AG08395 (cell line): ENCODE measurements at regions not wholly inside any gene's neighbourhood (a gene's known extent, or its start where the extent isn't known, plus 50 kb on each side); places are given as distances from the start of the nearest gene placed in this dataset.
A peak's percentile ranks its signal among the peaks of the same experiment; 100 is the strongest.

Experiments used
- DNase-seq: peaks from one replicate; pipeline ENCODE4 v3.0.0; 2012; ENCODE audit warnings: mixed read lengths, low spot score

- no peak for DNase-seq
Observed at GRCh38 chr7:36006636-36007229, 146.3 kb upstream of the EEPD1 start.

DNA sequence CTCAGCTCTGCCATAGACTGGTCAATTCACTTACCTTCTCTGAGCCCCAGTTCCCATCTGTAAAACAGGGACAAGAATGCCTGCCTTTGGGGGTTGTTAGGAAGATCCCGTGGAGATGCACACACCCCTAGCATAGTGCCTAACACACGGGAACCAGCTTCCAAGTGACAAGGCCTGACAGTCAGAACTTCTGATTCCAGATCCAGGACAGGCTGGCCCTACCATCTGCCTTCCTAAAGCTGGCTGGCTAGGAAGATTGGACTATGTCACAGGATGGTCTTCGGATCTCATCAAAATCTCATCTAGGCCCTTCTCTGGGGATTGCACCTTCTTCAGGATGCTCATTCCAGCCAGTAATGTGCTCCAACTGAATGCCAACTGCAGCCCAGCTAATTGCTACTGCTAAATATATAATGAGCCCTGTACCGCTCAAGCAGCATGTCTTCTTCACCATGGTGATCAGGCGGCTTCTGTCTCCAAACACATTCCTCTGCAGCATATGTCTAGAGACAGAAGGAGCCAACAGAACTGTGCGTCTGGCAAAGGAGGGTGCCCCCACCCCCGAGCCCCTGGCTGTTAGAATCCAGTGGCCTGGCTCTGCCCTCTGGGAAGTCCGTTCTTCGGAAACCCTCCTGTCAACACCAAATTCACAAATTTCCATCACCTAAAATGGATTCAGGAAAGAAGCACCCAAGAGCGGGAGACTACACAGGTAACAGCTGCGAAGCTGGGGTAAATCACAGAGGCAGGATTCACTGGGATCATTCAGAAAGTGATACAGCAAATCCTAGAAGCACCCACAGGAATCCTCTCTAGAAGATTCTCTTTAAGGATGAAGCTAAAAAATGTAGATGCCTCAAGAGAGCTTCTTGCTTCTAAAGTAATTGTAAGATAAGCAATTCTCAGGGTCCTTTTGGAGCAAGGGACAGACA lies 142.1 kb upstream of the EEPD1 start:
- DNase-seq, result no peak

DNA sequence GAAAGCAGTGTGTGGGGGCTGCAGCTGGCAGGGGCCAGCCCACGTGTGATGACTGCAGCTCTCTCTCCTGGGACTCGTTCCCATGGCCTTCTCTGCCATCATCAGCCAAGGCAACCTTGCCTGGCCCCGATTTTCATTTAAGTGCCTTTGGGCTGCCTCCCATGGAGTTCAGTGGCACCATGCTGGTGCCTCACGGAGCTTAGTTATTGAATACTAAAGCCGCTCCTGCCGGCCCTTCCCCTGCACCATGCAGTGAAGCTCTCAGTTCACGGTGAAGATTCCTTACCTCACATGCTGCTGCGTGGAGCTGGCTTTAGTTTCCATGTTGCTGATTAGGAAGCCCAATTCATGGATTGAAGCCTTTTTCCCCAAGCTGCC lies 141.5 kb upstream of the EEPD1 start:
- no peak for DNase-seq

DNA sequence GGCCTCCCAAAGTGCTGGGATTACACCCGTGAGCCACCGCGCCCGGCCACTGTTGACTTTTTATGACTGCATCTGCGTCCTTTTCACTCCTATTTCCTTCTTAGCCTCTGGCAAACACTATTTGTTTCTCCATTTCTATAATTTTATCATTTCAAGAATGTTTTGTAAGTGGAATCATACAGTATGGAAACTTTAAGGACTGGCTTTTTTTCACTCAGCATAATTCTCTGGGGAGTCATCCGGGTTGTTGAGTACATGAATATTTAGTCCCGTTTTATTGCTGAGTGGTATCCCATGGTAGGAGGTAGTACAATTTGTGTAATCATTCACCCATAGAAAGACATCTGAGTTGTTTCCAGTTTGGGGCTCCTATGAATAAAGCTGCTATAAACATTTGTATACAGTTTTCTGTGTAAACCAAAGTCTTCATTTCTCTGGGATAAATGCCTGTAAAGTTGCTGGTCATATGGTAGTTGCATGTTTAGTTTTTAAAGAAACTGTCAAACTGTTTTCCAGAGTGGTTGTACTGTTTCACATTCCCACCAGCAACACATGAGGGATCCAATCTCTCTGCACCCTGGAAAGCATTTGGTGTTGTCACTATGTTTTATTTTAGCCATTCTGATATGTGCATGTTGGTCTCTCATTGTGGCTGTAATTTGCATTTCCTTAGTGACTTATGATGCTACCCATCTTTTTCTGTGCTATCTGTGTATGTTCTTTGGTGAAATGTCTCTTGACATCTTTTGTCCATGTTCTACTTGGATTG lies 139.6 kb upstream of the EEPD1 start:
- no peak for DNase-seq

DNA sequence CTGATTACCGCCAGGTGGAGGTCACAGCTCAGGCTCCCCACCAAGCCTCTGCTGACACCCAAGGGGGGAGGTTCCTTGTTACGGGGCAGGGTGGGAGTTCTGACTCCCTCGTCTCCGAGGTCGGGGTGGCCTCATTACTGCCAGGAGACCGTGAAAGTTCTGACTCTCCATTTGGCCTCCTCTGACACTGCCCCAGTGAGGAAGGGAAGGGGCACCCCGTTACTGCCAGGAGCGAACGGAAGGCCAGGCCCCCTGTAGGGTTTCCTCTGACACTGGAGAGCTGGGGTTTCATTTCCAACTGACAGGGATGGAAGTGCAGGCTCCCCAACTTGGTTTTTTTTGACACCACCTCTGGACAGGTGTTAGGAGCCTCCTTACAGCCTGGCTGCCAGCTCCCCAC lies 138.1 kb upstream of the EEPD1 start:
- no peak for DNase-seq

DNA sequence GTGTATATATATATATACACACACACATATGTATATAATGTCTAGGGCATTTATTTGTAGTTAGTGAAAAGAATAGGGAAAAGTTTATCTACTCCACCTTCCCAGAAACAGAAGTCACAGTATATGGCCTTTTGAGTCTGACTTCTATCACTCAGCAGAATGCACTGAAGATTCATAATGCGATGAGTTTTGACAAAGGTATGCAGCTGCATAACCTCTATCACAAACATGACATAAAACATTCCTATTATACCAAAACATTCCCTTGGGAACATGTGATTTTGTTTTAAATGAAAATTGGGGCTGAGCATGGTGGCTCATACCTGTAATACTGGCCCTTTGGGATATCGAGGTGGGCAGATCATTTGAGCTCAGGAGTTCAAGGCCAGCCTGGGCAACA lies 137.3 kb upstream of the EEPD1 start:
- DNase-seq, result peak; percentile 24

DNA sequence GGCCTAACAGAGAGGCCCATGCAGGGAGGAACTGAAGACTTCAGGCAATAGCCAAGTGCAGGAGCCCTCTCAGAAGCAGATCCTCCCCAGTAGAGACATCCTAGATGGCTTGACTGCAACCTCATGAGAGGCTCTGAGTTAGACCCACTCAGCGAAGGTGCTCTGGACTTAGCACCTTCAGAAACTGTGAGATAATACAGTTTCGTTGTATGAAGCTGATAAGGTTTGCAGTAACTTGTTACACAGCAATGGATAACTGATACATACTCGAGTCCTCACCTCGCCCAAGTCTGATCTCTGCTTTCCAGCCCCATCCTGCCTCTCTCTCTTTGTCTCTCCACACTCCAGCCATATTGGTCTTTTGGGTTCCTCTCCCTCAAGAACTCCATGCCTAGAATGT lies 136.4 kb upstream of the EEPD1 start:
- no peak for DNase-seq

GRCh38 chr7:36017111-36017510 lies 135.9 kb upstream of the EEPD1 start:
- DNase-seq, result no peak

GRCh38 chr7:36018816-36019484 lies 134.1 kb upstream of the EEPD1 start:
- DNase-seq, result no peak

DNA sequence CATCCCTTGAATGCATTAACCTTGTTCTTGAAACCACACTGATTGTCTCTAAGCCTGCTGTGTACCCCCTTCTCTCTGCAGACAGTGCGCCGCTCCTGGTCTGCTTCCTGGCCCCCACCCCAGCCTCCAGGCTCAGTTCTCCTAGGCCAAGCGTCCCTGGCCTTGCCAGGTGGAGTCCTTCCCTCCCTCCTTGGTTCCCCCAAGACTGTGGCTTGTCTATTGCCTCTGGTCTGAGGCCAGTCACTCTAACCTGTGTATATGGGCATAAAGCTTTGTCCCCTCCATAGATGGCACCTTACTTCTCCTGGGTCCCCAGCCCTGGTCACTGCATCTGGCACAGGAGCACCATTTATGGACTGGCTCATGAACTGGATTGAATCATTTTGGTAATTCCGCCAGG lies 133.5 kb upstream of the EEPD1 start:
- DNase-seq, result no peak

DNA sequence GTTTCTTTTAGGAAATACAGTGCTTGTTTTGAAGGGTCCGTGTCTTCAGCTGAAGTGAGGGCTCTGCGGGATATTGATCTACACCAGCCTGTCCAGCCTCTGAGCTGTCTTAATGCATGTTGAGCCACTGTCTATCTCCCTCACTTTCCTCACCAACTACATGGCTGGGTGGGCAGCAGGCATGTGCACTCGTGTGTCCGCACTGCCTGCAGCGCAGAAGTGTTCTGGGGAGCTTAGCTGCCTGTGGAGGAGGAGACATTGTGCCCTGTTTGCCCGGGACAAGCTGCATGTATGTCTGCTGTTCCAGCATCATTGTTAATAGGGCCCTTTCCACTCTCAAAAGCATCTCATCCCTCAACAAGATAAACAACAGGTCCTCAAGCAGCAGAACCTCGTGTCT lies 133.1 kb upstream of the EEPD1 start:
- no peak for DNase-seq

DNA sequence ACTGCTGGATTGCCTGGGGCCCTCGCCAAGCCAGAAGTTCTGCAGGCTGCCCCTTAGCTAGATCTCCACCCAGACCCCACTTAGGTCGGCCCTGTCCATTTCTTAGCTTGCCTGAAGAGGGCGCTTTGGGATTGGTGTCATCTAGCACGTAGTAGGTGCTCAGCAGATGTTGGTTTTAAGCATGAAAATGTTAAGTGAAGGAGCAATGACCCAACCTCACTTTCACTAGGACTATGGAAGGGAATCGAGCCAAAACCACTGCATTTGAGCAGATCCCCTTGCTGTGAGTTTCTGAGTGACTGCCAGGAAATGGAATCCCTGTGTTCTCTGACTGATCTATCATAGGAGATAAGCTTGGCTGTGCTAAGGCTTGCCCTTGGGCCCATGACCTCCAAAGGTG lies 131.7 kb upstream of the EEPD1 start:
- DNase-seq, result no peak

DNA sequence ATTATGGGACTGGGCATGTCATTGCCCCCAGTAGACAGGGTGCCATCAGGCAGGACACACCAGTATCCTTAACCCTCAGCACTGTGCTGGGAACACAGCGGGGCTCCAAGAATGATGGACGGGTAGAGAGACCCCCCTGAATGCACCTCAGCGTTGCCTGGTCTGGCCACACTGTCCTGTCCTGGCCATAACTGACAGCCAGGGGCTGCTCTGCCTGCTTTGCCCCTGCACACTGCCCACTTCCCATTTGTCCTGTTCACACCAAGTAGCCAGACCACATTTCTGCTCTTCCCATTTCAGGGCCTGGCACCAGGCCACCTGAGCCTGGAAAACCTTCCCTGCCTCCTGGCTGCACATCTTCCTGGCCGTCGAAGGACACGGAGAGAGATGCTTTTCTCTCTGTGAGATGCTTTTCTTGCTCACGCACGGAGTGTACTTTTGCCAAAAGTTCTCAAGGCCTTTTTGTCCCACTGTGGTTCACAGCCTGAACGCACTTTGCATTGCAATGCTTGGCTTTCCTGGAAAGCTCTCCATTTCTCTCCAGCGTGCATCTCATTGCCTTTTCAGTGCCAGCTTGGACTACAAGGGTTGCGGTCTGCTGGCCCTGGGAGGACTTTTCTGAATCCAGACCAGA lies 131.0 kb upstream of the EEPD1 start:
- no peak for DNase-seq

- DNase-seq, result no peak
Observed at GRCh38 chr7:36023033-36023560, 130.0 kb upstream of the EEPD1 start.

- no peak for DNase-seq
Observed at GRCh38 chr7:36025190-36025589, 127.9 kb upstream of the EEPD1 start.

- no peak for DNase-seq
Observed at GRCh38 chr7:36029311-36029710, 123.7 kb upstream of the EEPD1 start.

GRCh38 chr7:36029853-36030515 lies 123.1 kb upstream of the EEPD1 start:
- DNase-seq, result no peak

DNA sequence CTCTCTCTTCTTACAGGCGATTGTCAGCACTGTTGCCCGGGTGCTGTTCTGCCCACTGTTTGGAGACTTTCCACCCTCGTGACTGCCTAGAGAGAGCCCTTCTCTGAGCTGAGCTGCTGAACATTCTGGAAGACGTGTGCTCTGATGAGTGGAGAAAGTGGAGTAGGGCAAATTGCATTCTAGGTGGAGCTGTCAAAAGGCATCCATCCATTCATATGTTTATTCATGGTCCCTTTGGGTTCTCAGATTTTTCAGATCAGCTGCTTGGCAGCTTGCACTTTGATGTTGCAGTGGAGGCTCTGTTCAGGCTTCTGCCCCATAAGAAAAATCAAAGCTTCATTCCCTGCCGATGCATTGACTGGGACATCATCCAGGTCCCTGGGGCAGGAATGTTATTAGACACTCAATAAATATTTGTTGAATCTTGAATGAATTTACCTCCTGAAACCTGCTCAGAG lies 120.7 kb upstream of the EEPD1 start:
- peak; percentile 49 for DNase-seq

DNA sequence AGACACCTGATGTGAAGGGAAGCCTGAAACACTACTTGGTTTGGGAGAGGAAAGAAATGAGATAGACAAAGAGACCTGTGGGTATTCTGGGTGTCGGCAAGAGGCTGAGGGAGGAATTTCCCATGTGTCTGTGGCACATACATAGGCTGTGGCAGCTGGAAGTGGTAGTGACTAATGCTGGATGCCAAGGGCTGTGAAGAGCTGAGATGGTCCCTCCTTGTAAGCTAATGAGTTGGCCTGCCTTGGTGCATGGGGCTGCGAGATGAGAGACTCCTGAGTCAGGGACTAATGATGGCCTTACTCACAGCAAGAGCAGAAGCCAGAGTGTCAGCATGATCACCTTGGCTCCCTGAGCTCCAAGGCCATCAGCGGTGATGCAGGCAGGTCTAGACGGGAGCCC lies 119.0 kb upstream of the EEPD1 start:
- peak; percentile 87 for DNase-seq

DNA sequence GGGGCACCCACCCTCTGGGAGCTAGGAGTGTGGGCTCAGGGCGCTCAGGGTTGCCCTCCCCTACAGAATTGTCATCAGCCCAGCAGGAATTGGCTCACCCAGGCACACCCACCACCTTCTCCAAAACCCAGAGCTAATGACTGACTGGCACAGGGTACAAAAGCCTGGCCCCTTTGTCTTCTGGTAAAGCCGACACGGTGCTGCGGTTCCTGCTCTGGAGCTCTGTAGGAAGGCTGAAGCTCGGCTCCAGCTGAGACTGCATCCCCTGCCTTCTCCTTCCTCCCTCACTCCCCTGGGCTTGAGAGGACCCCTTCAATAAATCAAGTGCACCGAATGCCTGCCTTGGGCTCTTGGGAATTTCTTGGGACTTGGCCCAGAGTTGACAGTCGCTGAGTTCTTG lies 117.9 kb upstream of the EEPD1 start:
- DNase-seq, result no peak

DNA sequence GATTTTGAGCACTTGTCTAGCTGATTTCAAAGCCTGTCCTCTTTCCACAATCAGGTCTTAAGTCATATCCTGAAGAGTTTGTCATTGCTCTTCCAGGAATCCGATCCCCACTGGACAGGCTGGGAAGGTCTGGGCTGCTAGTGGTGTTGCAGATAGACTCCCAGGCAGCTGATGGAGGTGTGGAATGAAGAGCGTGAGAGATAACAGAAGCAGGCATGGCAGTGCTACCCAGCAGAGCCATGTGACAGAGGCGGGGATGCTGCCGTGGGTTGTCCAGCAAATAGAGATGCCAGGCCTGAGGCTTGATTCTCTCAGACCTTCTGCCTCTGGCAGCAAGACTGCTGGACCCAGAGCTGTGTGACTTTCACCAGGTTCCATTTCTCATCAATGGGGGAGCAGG lies 116.5 kb upstream of the EEPD1 start:
- DNase-seq, result no peak
